OCI-LY3 (cell line): ENCODE measurements at regions not wholly inside any gene's neighbourhood (a gene's known extent, or its start where the extent isn't known, plus 50 kb on each side); places are given as distances from the start of the nearest gene placed in this dataset.

Source experiments
- CTCF ChIP-seq: fragments of 200-600, 300-600 bp; sonication (generic); IDR thresholded peaks from 2 replicates; pipeline ENCODE4 v1.5.1; 2014; ENCODE audit warnings: antibody characterized with exemption, low read length, low read depth
- EZH2phosphoT487 ChIP-seq: fragments of 200-600 bp; shearing (Covaris generic); IDR thresholded peaks from 2 replicates; pipeline ENCODE4 v1.6.1; 2018; ENCODE audit warnings: antibody characterized with exemption, mixed run types, low read depth

GRCh38 chr3:171971919-171972514 lies 67.4 kb upstream of the FNDC3B start:
- TF ChIP-seq EZH2phosphoT487 (no peak), CTCF (no peak)
